Mucosa of descending colon (tissue), 3 donors: ENCODE measurements at regions not wholly inside any gene's neighbourhood (a gene's known extent, or its start where the extent isn't known, plus 50 kb on each side); places are given as distances from the start of the nearest gene placed in this dataset.

ENCODE experiments used
- ATAC-seq: fragments of 200-7000 bp; cut with Tn5 transposase; one replicate; pipeline ENCODE4 v1.9.1; 2020; ENCODE audit warnings: mild to moderate bottlenecking, moderate library complexity
- DNase-seq, 3 donors: peaks; one replicate each; pipeline ENCODE4 v3.0.0-alpha.2; 2020
- H3K36me3 ChIP-seq: fragments of 200-600 bp; one replicate; pipeline ENCODE4 v1.8.0; 2021; ENCODE audit warnings: low read depth, mild to moderate bottlenecking
- H3K4me1 ChIP-seq: fragments of 200-600 bp; one replicate; pipeline ENCODE4 v1.8.0; 2021; ENCODE audit warnings: low read depth, mild to moderate bottlenecking
- H3K4me3 ChIP-seq: fragments of 200-600 bp; one replicate; pipeline ENCODE4 v1.8.0; 2021; ENCODE audit warnings: mild to moderate bottlenecking
- H3K9me3 ChIP-seq: fragments of 200-600 bp; one replicate; pipeline ENCODE4 v1.8.0; 2021; ENCODE audit warnings: mild to moderate bottlenecking
- intact Hi-C, 2 donors: fragments of 100-400 bp; cut with DNase I in 1 of 2; cut with micrococcal nuclease in 1 of 2; formaldehyde crosslinking; loops; one replicate each; pipeline versions ENCODE4 v1.11.0 to v1.11.1; 2022; cut with DNase I, micrococcal nuclease
- TF ChIP-seq, protein P1 (sequence below): fragments of 200-600 bp; IDR thresholded peaks from one replicate; pipeline ENCODE4 v1.8.0; 2022; ENCODE audit warnings: antibody characterized with exemption, mild to moderate bottlenecking
- donor health status: DM: no; HTN: no; CAD: no; lungs with moderate emphysema.
- donor health status: DM: no; HTN: no; CAD: no.
- donor health status: DM: no; HTN: yes; CAD: no.

DNA sequence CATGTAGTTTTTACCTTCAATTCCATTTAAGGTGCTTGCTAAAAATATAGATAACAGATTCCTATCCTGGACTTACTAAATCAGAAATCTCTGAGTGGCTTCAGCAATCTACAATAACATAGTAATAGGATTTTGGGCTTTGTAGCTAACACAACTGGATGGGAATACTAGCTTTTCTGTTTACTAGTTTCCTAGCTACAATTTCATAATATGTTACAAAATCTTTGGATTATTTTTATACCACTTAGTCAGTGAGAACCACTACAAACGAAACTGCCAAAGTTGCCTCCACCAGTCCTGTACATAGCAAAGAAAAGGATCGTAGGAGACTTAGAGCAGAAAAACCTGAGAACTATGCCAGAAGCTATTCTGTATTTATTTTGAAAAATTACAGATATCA is 87.7 kb upstream of the ANO3 start:
- TF ChIP-seq, protein P1, sequence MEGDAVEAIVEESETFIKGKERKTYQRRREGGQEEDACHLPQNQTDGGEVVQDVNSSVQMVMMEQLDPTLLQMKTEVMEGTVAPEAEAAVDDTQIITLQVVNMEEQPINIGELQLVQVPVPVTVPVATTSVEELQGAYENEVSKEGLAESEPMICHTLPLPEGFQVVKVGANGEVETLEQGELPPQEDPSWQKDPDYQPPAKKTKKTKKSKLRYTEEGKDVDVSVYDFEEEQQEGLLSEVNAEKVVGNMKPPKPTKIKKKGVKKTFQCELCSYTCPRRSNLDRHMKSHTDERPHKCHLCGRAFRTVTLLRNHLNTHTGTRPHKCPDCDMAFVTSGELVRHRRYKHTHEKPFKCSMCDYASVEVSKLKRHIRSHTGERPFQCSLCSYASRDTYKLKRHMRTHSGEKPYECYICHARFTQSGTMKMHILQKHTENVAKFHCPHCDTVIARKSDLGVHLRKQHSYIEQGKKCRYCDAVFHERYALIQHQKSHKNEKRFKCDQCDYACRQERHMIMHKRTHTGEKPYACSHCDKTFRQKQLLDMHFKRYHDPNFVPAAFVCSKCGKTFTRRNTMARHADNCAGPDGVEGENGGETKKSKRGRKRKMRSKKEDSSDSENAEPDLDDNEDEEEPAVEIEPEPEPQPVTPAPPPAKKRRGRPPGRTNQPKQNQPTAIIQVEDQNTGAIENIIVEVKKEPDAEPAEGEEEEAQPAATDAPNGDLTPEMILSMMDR: no peak
- no peak for ATAC-seq
- intact Hi-C loops: no loop called here

DNA sequence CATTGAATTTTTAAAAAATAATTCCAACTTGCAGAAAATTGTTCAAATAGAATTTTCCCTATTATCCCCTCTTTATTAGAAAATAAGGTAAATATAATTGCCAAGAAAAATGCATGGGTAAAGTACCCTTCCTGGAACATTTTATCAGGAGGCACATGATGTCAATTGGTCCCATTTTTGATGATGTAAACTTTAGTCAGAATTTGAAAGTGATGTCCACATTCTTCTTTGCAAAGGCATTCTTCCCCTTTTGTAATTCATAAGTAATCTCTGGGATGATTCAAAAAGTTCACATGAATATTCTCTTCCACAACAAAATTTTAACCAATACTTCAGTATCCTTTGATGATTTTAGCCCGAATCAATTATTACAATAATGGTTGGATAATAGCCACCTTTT is 86.9 kb upstream of the ANO3 start:
- TF ChIP-seq, protein P1: no peak
- intact Hi-C loops: no loop called here
- no peak for ATAC-seq

More for the DNA sequence above, 87.7 kb upstream of the ANO3 start:
- no peaks in the 10 kb centered on the region for H3K36me3 ChIP-seq
- H3K9me3 ChIP-seq: no peaks in the 10 kb centered on the region
- DNase-seq: no peak
- no peak overlapping the region for H3K4me3 ChIP-seq
- H3K4me1 ChIP-seq: no peaks in the 10 kb centered on the region

DNA sequence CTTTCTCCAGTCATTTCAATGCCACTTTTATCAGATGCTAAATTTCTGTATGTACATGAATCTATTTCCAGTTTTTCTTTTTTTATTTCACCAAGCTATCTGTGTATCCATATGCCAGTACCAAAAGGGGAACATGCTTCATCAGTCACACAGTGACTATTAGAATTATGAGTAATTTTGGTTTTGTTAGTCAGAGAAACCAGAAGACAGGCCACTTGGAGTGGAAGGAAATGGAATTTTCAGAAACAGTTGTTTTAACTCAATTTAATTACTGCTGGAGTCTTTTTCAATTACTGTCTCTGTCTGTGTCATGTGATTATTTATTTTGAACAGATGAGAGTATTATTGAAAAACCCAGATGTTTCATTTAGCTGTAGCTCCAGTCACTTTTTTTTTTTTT is 84.6 kb upstream of the ANO3 start:
- TF ChIP-seq, protein P1: no peak
- no peaks in the 10 kb centered on the region for H3K36me3 ChIP-seq
- ATAC-seq (no peak), DNase-seq (no peak)
- intact Hi-C loops: no loop called here
- no peaks in the 10 kb centered on the region for H3K4me1 ChIP-seq
- H3K9me3 ChIP-seq: no peaks in the 10 kb centered on the region
- no peak overlapping the region for H3K4me3 ChIP-seq

More for the DNA sequence above, 86.9 kb upstream of the ANO3 start:
- no peaks in the 10 kb centered on the region for H3K4me1 ChIP-seq
- no peaks in the 10 kb centered on the region for H3K9me3 ChIP-seq
- no peak overlapping the region for H3K4me3 ChIP-seq
- no peaks in the 10 kb centered on the region for H3K36me3 ChIP-seq
- DNase-seq: no peak

DNA sequence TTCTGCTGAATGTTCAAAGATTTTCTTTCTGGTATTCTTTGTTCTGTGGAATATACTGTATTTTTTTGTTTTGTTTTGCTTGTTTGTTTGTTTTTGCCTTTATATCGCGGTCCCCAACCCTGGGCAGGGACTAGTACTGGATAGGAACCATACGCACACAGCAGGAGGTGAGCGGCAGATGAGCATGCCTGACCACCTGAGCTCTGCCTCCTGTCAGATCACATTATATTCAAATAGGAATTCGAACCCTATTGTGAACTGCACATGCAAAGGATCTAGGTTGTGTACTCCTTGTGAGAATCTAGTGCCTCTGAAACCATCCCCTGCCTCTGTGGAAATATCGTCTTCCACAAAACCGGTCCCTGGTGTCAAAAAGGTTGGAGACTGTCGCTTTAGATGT is 83.3 kb upstream of the ANO3 start:
- no peak for ATAC-seq

DNA sequence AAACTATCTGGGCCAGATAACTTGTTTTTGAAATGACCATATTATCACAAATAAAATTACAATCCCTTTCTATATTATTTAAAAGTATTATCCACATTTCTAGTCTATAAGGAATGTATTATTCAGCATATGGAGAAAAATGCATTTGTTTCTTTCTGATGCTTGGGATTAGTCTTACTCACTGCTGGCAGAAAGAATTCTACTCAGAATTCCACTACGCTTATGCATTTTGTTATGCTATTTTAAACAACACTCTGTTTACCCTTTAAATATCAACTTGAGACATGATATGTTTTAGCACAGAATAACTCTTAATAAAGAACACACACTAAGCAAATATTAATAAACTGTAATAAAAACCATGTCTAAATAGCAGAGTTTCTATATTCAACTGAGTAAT is 77.6 kb upstream of the ANO3 start:
- TF ChIP-seq, protein P1: no peak
- Histone ChIP-seq H3K36me3 (no peaks in the 10 kb centered on the region), H3K4me1 (no peaks in the 10 kb centered on the region), H3K9me3 (no peaks in the 10 kb centered on the region), H3K4me3 (no peak overlapping the region)
- intact Hi-C loops: no loop called here
- no peak for ATAC-seq
- no peak for DNase-seq

More for the DNA sequence above, 83.3 kb upstream of the ANO3 start:
- no peaks in the 10 kb centered on the region for H3K9me3 ChIP-seq
- H3K4me1 ChIP-seq: no peaks in the 10 kb centered on the region
- DNase-seq: no peak
- H3K4me3 ChIP-seq: no peak overlapping the region
- no peaks in the 10 kb centered on the region for H3K36me3 ChIP-seq
- TF ChIP-seq, protein P1: no peak
- intact Hi-C loops: no loop called here

DNA sequence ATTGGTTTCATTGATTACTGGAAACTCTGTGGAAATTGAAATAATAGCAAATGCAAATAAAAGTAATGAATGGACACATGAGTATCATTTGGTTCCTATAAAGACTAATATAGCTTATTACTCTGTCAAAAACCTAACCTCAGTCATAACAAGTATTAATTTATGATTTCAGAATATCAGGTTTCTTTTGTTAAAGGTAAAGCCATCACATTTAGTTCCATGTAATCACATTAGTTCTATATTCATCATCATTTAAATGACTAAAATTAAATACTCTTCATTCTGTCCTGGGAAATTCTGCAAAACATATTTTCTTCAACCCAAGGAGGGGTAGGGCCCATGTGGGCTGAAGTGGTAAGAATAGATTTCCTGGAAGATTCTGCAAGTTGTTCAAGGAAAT is 68.2 kb upstream of the ANO3 start:
- H3K36me3 ChIP-seq: no peaks in the 10 kb centered on the region
- ATAC-seq (no peak), DNase-seq (no peak)
- no peaks in the 10 kb centered on the region for H3K9me3 ChIP-seq
- intact Hi-C loops: no loop called here
- H3K4me1 ChIP-seq: no peaks in the 10 kb centered on the region
- TF ChIP-seq, protein P1: no peak
- H3K4me3 ChIP-seq: no peak overlapping the region
